Caco-2 (cell line): ENCODE measurements at regions not wholly inside any gene's neighbourhood (a gene's known extent, or its start where the extent isn't known, plus 50 kb on each side); places are given as distances from the start of the nearest gene placed in this dataset.

Experiments used
- BruUV-seq: library from RNA; stranded (reverse); fragments of 400-500 nt; replicated peaks from 2 replicates; lab custom pipeline; 2021; lab: Mats Ljungman, UMichigan
- CTCF ChIA-PET: fragments of 300-600 bp; sonication (Branson Sonifier 250); formaldehyde crosslinking; loops from one replicate; lab custom pipeline; 2022; ENCODE audit warnings: antibody characterized with exemption; lab: Charles Lee
- POLR2A ChIA-PET: fragments of 300-600 bp; sonication (Branson Sonifier 250); formaldehyde crosslinking; loops from one replicate; lab custom pipeline; 2022; ENCODE audit warnings: antibody characterized with exemption; lab: Charles Lee
- DNase-seq, 2 experiments: peaks; one replicate each; pipeline versions ENCODE4 v3.0.0 to v3.0.0-alpha.2; 2020 to 2022
- H3K27me3 ChIP-seq: replicated peaks from 2 replicates; pipeline ENCODE4 v1.6.0; 2011; ENCODE audit warnings: low read length; ENCODE audit not compliant: control insufficient read depth, insufficient read depth
- H3K36me3 ChIP-seq: 2 replicates; pipeline ENCODE4 v1.5.1; 2011; ENCODE audit warnings: low read length; ENCODE audit not compliant: control insufficient read depth, insufficient read depth
- H3K4me1 ChIP-seq: fragments of 250-450 bp; sonication (Bioruptor Pico); 2 replicates; pipeline ENCODE4 v1.5.1; 2020; ENCODE audit warnings: mild to moderate bottlenecking
- H3K4me3 ChIP-seq: 2 replicates; pipeline ENCODE4 v1.5.1; 2011; ENCODE audit warnings: low read depth, mild to moderate bottlenecking, control low read depth, low read length
- H3K9me3 ChIP-seq: fragments of 250-450 bp; sonication (Bioruptor Pico); 2 replicates; pipeline ENCODE4 v1.5.1; 2020; ENCODE audit warnings: mild to moderate bottlenecking, moderate library complexity
- H3K27ac Mint-ChIP-seq: one replicate; pipeline ENCODE4 v1.8.0; 2022; ENCODE audit warnings: mixed read lengths; ENCODE audit not compliant: unreplicated experiment
- H3K27me3 Mint-ChIP-seq: one replicate; pipeline ENCODE4 v1.8.0; 2022; ENCODE audit warnings: mixed read lengths; ENCODE audit not compliant: insufficient read depth, unreplicated experiment
- H3K36me3 Mint-ChIP-seq: one replicate; pipeline ENCODE4 v1.8.0; 2022; ENCODE audit warnings: mild to moderate bottlenecking, mixed read lengths; ENCODE audit not compliant: insufficient read depth, unreplicated experiment
- H3K4me1 Mint-ChIP-seq: one replicate; pipeline ENCODE4 v1.8.0; 2022; ENCODE audit warnings: low read depth, mixed read lengths; ENCODE audit not compliant: unreplicated experiment
- H3K4me3 Mint-ChIP-seq: one replicate; pipeline ENCODE4 v1.8.0; 2022; ENCODE audit warnings: mild to moderate bottlenecking, moderate library complexity, mixed read lengths; ENCODE audit not compliant: unreplicated experiment
- H3K9me3 Mint-ChIP-seq: one replicate; pipeline ENCODE4 v1.8.0; 2022; ENCODE audit warnings: mixed read lengths; ENCODE audit not compliant: unreplicated experiment
- CTCF ChIP-seq, 2 experiments: fragments of 200-600 bp in 1 of 2; IDR thresholded peaks; 1 replicate in 1 of 2; 2 replicates in 1 of 2; pipeline versions ENCODE4 v1.5.1 to v1.8.0; 2011 to 2022; ENCODE audit warnings: antibody characterized with exemption in 1 of 2, control low read depth in 1 of 2, inconsistent platforms in 1 of 2, low read depth in 1 of 2, low read length in 1 of 2, mild to moderate bottlenecking in 1 of 2, moderate library complexity in 1 of 2; ENCODE audit not compliant: insufficient read depth in 1 of 2, severe bottlenecking in 1 of 2, unreplicated experiment in 1 of 2
- intact Hi-C: fragments of 100-400 bp; cut with micrococcal nuclease; formaldehyde crosslinking; loops from one replicate; pipeline ENCODE4 v1.10.0; 2022; ENCODE audit not compliant: unreplicated experiment

- Histone ChIP-seq H3K36me3 (no peaks in the 10 kb centered on the region), H3K27me3 (no peaks in the 10 kb centered on the region), H3K4me3 (no peak overlapping the region), H3K9me3 (no peaks in the 10 kb centered on the region), H3K4me1 (peaks cover 8% of the 10 kb centered on the region; the same call in 1 of the 2 replicates)
- no peak for DNase-seq
- intact Hi-C loops: no loop called here
- BruUV-seq: no TSS peak
- Mint-ChIP-seq H3K4me1 (no peaks in the 10 kb centered on the region), H3K36me3 (no peaks in the 10 kb centered on the region), H3K27ac (no peak overlapping the region), H3K9me3 (no peaks in the 10 kb centered on the region), H3K4me3 (no peak overlapping the region), H3K27me3 (no peaks in the 10 kb centered on the region)
- TF ChIP-seq CTCF (IDR thresholded peaks at IDR 0.05; ENCODE audit: insufficient read depth in 1 of 2, low read depth in 1 of 2, low read length in 1 of 2, severe bottlenecking in 1 of 2, unreplicated experiment in 1 of 2): no peak
- ChIA-PET CTCF (no interaction called here), POLR2A (no interaction called here)
Measured at GRCh38 chr10:78181381-78182055, 147.9 kb downstream of the RPS24 start.

GRCh38 chr10:78182841-78183240 lies 149.2 kb downstream of the RPS24 start:
- Histone ChIP-seq H3K27me3 (no peaks in the 10 kb centered on the region), H3K36me3 (no peaks in the 10 kb centered on the region), H3K4me3 (no peak overlapping the region), H3K4me1 (peaks cover 8% of the 10 kb centered on the region; the same call in 1 of the 2 replicates), H3K9me3 (no peaks in the 10 kb centered on the region)
- TF ChIP-seq CTCF (IDR thresholded peaks at IDR 0.05; ENCODE audit: insufficient read depth in 1 of 2, low read depth in 1 of 2, low read length in 1 of 2, severe bottlenecking in 1 of 2, unreplicated experiment in 1 of 2): no peak
- POLR2A ChIA-PET: no interaction called here
- CTCF ChIA-PET: no interaction called here
- intact Hi-C loops: no loop called here
- no peak overlapping the region for H3K27ac Mint-ChIP-seq
- H3K4me3 Mint-ChIP-seq: no peak overlapping the region
- no peaks in the 10 kb centered on the region for H3K4me1 Mint-ChIP-seq
- no peak for DNase-seq
- H3K27me3 Mint-ChIP-seq: no peaks in the 10 kb centered on the region
- BruUV-seq: no TSS peak
- no peaks in the 10 kb centered on the region for H3K36me3 Mint-ChIP-seq
- no peaks in the 10 kb centered on the region for H3K9me3 Mint-ChIP-seq

GRCh38 chr10:78184851-78185692 lies 151.4 kb downstream of the RPS24 start:
- no peak overlapping the region for H3K4me3 Mint-ChIP-seq
- TF ChIP-seq CTCF (IDR thresholded peaks at IDR 0.05; ENCODE audit: insufficient read depth in 1 of 2, low read depth in 1 of 2, low read length in 1 of 2, severe bottlenecking in 1 of 2, unreplicated experiment in 1 of 2): no peak
- ChIA-PET POLR2A (no interaction called here), CTCF (no interaction called here)
- DNase-seq: no peak
- intact Hi-C loops: no loop called here
- Histone ChIP-seq H3K9me3 (no peaks in the 10 kb centered on the region), H3K4me3 (no peak overlapping the region), H3K27me3 (no peaks in the 10 kb centered on the region), H3K4me1 (peaks cover 7% of the 10 kb centered on the region; the same call in 1 of the 2 replicates), H3K36me3 (no peaks in the 10 kb centered on the region)
- H3K36me3 Mint-ChIP-seq: no peaks in the 10 kb centered on the region
- no peaks in the 10 kb centered on the region for H3K9me3 Mint-ChIP-seq
- H3K27me3 Mint-ChIP-seq: no peaks in the 10 kb centered on the region
- no TSS peak for BruUV-seq
- no peak overlapping the region for H3K27ac Mint-ChIP-seq
- H3K4me1 Mint-ChIP-seq: no peaks in the 10 kb centered on the region
